Right lobe of liver (tissue), 6 donors: ENCODE measurements at regions not wholly inside any gene's neighbourhood (a gene's known extent, or its start where the extent isn't known, plus 50 kb on each side); places are given as distances from the start of the nearest gene placed in this dataset.

Experiments
- ATAC-seq, 4 donors: fragments of 200-7000 bp; cut with Tn5 transposase; one replicate each; pipeline ENCODE4 v1.9.1; 2020; ENCODE audit warnings: mild to moderate bottlenecking in 4 of 4, moderate library complexity in 4 of 4
- DNase-seq, 3 donors: peaks; one replicate each; pipeline ENCODE4 v3.0.0-alpha.2; 2020
- H3K27ac ChIP-seq, 3 donors: fragments of 200-600 bp; one replicate each; pipeline ENCODE4 v1.8.0; 2022
- H3K27me3 ChIP-seq, 2 donors: fragments of 200-600 bp; one replicate each; pipeline ENCODE4 v1.8.0; 2022
- H3K36me3 ChIP-seq, 4 donors: fragments of 200-600 bp; sonication (generic) in 1 of 4; one replicate each; pipeline versions ENCODE4 v1.5.1 to v1.8.0; 2017 to 2022; ENCODE audit warnings: control low read depth in 1 of 4
- H3K4me1 ChIP-seq, 4 donors: fragments of 200-600 bp; sonication (generic) in 1 of 4; one replicate each; pipeline versions ENCODE4 v1.5.1 to v1.8.0; 2017 to 2022; ENCODE audit warnings: control low read depth in 1 of 4
- H3K4me3 ChIP-seq, 3 donors: fragments of 200-600 bp; one replicate each; pipeline ENCODE4 v1.8.0; 2022
- H3K9me3 ChIP-seq, 4 donors: fragments of 200-600 bp; sonication (generic) in 1 of 4; one replicate each; pipeline versions ENCODE4 v1.5.1 to v1.8.0; 2017 to 2022; ENCODE audit warnings: control low read depth in 1 of 4
- CTCF ChIP-seq, 4 donors: fragments of 200-600 bp in 3 of 4; fragments of 450-650 bp in 1 of 4; IDR thresholded peaks; one replicate each; pipeline versions ENCODE4 v1.5.1 to v1.8.0; 2016 to 2022; ENCODE audit warnings: antibody characterized with exemption in 4 of 4, mild to moderate bottlenecking in 2 of 4
- POLR2A ChIP-seq: fragments of 450-650 bp; IDR thresholded peaks from one replicate; pipeline ENCODE4 v1.6.1; 2017; ENCODE audit warnings: antibody characterized with exemption, mild to moderate bottlenecking
- WGBS: methylation state at CpG from one replicate; pipeline ENCODE4 v1.1.6; 2018; ENCODE audit warnings: low coverage, low lambda C conversion rate; ENCODE audit not compliant: insufficient coverage; ENCODE audit errors: missing lambda C conversion rate; 5-methylcytosine and 5-hydroxymethylcytosine counted together
- intact Hi-C, 2 donors: fragments of 100-400 bp; cut with DNase I; formaldehyde crosslinking; loops; one replicate each; pipeline versions ENCODE4 v1.11.2 to v1.14.1; 2022
- donor health status: DM: no; HTN: yes; CAD: no.
- donor health status: DM: no; HTN: no; CAD: no.
- donor health status: DM: no; HTN: no; CAD: no.
- donor health status: DM: no; HTN: yes; CAD: no.
- donor health status: DM: no; HTN: yes; CAD: no.

GRCh38 chr2:138187221-138187620 lies 222.9 kb downstream of the HNMT start:
- no peak overlapping the region for H3K4me3 ChIP-seq
- H3K27me3 ChIP-seq, result no peaks in the 10 kb centered on the region
- H3K36me3 ChIP-seq, result no peaks in the 10 kb centered on the region
- no peaks in the 10 kb centered on the region for H3K9me3 ChIP-seq
- 62% methylated on average over 5 of the region's 5 CpGs for WGBS
- ATAC-seq (no peak), DNase-seq (no peak)
- no peaks in the 10 kb centered on the region for H3K4me1 ChIP-seq
- TF ChIP-seq POLR2A (no peak), CTCF (IDR thresholded peaks at IDR 0.05) (no peak)
- H3K27ac ChIP-seq, result no peak overlapping the region
- intact Hi-C loops, result no loop called here

- 96% methylated on average over 2 of the region's 2 CpGs for WGBS
- ATAC-seq (no peak), DNase-seq (no peak)
- Histone ChIP-seq H3K4me3 (no peak overlapping the region), H3K9me3 (no peaks in the 10 kb centered on the region), H3K4me1 (no peaks in the 10 kb centered on the region), H3K27ac (no peak overlapping the region), H3K36me3 (no peaks in the 10 kb centered on the region), H3K27me3 (no peaks in the 10 kb centered on the region)
- intact Hi-C loops, result no loop called here
- TF ChIP-seq POLR2A, result no peak
- TF ChIP-seq CTCF (IDR thresholded peaks at IDR 0.05), result no peak
These were observed 226.7 kb downstream of the HNMT start for GRCh38 chr2:138190999-138191398.

- WGBS, result 67% methylated on average over 7 of the region's 8 CpGs
- no peak overlapping the region for H3K4me3 ChIP-seq
- intact Hi-C loops, result no loop called here
- H3K27ac ChIP-seq, result no peak overlapping the region
- no peaks in the 10 kb centered on the region for H3K27me3 ChIP-seq
- no peak for DNase-seq
- H3K36me3 ChIP-seq, result no peaks in the 10 kb centered on the region
- H3K4me1 ChIP-seq, result no peaks in the 10 kb centered on the region
- no peaks in the 10 kb centered on the region for H3K9me3 ChIP-seq
- TF ChIP-seq POLR2A, result no peak
- ATAC-seq, result no peak
These were observed 229.3 kb downstream of the HNMT start for GRCh38 chr2:138193416-138194213.

- ATAC-seq, result no peak
- no peak overlapping the region for H3K27ac ChIP-seq
- H3K9me3 ChIP-seq, result no peaks in the 10 kb centered on the region
- H3K4me1 ChIP-seq, result no peaks in the 10 kb centered on the region
- no peak for TF ChIP-seq CTCF (IDR thresholded peaks at IDR 0.05)
- TF ChIP-seq POLR2A, result no peak
- no peaks in the 10 kb centered on the region for H3K36me3 ChIP-seq
- DNase-seq, result no peak
- intact Hi-C loops, result no loop called here
- H3K4me3 ChIP-seq, result no peak overlapping the region
- WGBS, result 78% methylated on average over 2 of the region's 2 CpGs
- no peaks in the 10 kb centered on the region for H3K27me3 ChIP-seq
These were observed 237.0 kb downstream of the HNMT start for GRCh38 chr2:138201286-138201685.

- no peaks in the 10 kb centered on the region for H3K27me3 ChIP-seq
- 83% methylated on average over 1 of the region's 1 CpG for WGBS
- intact Hi-C loops, result no loop called here
- no peaks in the 10 kb centered on the region for H3K4me1 ChIP-seq
- ATAC-seq (no peak), DNase-seq (no peak)
- H3K4me3 ChIP-seq, result no peak overlapping the region
- no peaks in the 10 kb centered on the region for H3K36me3 ChIP-seq
- no peak for TF ChIP-seq CTCF (IDR thresholded peaks at IDR 0.05)
- no peak for TF ChIP-seq POLR2A
- H3K27ac ChIP-seq, result no peak overlapping the region
- no peaks in the 10 kb centered on the region for H3K9me3 ChIP-seq
These were observed 238.5 kb downstream of the HNMT start for GRCh38 chr2:138202762-138203161.
